ENCODE measurements at regions not wholly inside any gene's neighbourhood (a gene's known extent, or its start where the extent isn't known, plus 50 kb on each side); places are given as distances from the start of the nearest gene placed in this dataset.

- no peak overlapping the region for H3K27ac Mint-ChIP-seq
- 83% methylated on average over 1 of the region's 1 CpG for whole genome bisulfite sequencing (ENCODE audit: insufficient coverage)
- DNase-seq (no peak), ATAC-seq (replicated peaks in 1 of 4) (no peak)
- H3K27ac ChIP-seq (ENCODE audit: low read length): no peak overlapping the region
- CTCF ChIA-PET: no interaction called here
- H3K9me3 Mint-ChIP-seq: peaks cover 0 to 8% (median 0%) of the 10 kb centered on the region in 3 donors
- no peaks in the 10 kb centered on the region for H3K36me3 ChIP-seq (ENCODE audit: control insufficient read depth in 2 of 2, extremely low read depth in 1 of 2, insufficient read depth in 1 of 2, low read length in 1 of 2)
- POLR2A ChIA-PET: no interaction called here
- no peak overlapping the region for H3K4me3 Mint-ChIP-seq
- peaks cover 0 to 9% of the 10 kb centered on the region in 2 donors for H3K27me3 Mint-ChIP-seq
- no peaks in the 10 kb centered on the region for H3K4me1 Mint-ChIP-seq
- H3K4me1 ChIP-seq (ENCODE audit: control insufficient read depth in 1 of 2, extremely low read depth in 1 of 2, insufficient read depth in 2 of 2, low read length in 2 of 2): no peaks in the 10 kb centered on the region
- H3K4me3 ChIP-seq (ENCODE audit: control insufficient read depth in 1 of 2, extremely low read depth in 1 of 2, low read length in 1 of 2): no peak overlapping the region
- H3K9me3 ChIP-seq: no peaks in the 10 kb centered on the region
- no peaks in the 10 kb centered on the region for H3K36me3 Mint-ChIP-seq
- peaks cover 0 to 15% of the 10 kb centered on the region in 2 experiments for H3K27me3 ChIP-seq (replicated peaks in 1 of 2; ENCODE audit: control insufficient read depth in 2 of 2, extremely low read depth in 1 of 2, insufficient read depth in 2 of 2, low read length in 1 of 2)
Measured at GRCh38 chr19:29115181-29115580, 97.8 kb downstream of the UQCRFS1 start.

DNA sequence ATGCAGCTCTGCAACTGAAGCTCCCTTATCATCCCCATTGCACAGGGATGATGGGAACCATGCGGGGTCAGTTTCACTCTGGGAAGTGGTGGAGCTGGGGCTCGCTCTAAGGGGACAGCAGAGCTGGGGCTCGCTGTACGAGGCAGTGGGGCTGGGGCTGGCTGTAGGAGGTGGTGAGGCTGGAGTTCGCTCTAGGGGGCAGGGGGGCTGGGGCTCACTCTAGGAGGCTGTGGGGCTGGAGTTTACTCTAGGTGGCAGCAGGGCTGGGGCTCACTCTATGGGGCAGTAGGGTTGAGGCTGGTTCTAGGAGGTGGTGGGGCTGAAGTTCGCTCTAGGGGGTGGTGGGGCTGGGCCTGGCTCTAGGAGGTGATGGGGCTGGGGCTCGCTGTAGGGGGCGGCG lies 99.1 kb downstream of the UQCRFS1 start:
- ATAC-seq (replicated peaks in 1 of 4) (no peak), DNase-seq (no peak)
- no peaks in the 10 kb centered on the region for H3K36me3 ChIP-seq (ENCODE audit: control insufficient read depth in 2 of 2, extremely low read depth in 1 of 2, insufficient read depth in 1 of 2, low read length in 1 of 2)
- Mint-ChIP-seq H3K4me3 (no peak overlapping the region), H3K27ac (no peak overlapping the region), H3K36me3 (no peaks in the 10 kb centered on the region), H3K4me1 (no peaks in the 10 kb centered on the region), H3K9me3 (peaks cover 0 to 5% (median 0%) of the 10 kb centered on the region in 3 donors), H3K27me3 (peaks cover 0 to 5% of the 10 kb centered on the region in 2 donors)
- no peak overlapping the region for H3K4me3 ChIP-seq (ENCODE audit: control insufficient read depth in 1 of 2, extremely low read depth in 1 of 2, low read length in 1 of 2)
- WGBS (ENCODE audit: insufficient coverage): 90% methylated on average over 4 of the region's 9 CpGs
- POLR2A ChIA-PET: no interaction called here
- no peaks in the 10 kb centered on the region for H3K4me1 ChIP-seq (ENCODE audit: control insufficient read depth in 1 of 2, extremely low read depth in 1 of 2, insufficient read depth in 2 of 2, low read length in 2 of 2)
- peaks cover 0 to 10% of the 10 kb centered on the region in 2 experiments for H3K27me3 ChIP-seq (replicated peaks in 1 of 2; ENCODE audit: control insufficient read depth in 2 of 2, extremely low read depth in 1 of 2, insufficient read depth in 2 of 2, low read length in 1 of 2)
- CTCF ChIA-PET: no interaction called here
- H3K9me3 ChIP-seq: no peaks in the 10 kb centered on the region
- H3K27ac ChIP-seq (ENCODE audit: low read length): no peak overlapping the region

- Mint-ChIP-seq H3K4me3 (no peak overlapping the region), H3K27ac (no peak overlapping the region), H3K27me3 (peaks cover 0 to under 1% of the 10 kb centered on the region in 2 donors), H3K36me3 (no peaks in the 10 kb centered on the region), H3K9me3 (no peaks in the 10 kb centered on the region), H3K4me1 (no peaks in the 10 kb centered on the region)
- DNase-seq: no peak
- no peak for ATAC-seq (replicated peaks in 1 of 4)
- H3K9me3 ChIP-seq: no peaks in the 10 kb centered on the region
- WGBS (ENCODE audit: insufficient coverage): 94% methylated on average over 1 of the region's 6 CpGs
- H3K4me3 ChIP-seq (ENCODE audit: control insufficient read depth in 1 of 2, extremely low read depth in 1 of 2, low read length in 1 of 2): no peak overlapping the region
- CTCF ChIA-PET: no interaction called here
- H3K27me3 ChIP-seq (replicated peaks in 1 of 2; ENCODE audit: control insufficient read depth in 2 of 2, extremely low read depth in 1 of 2, insufficient read depth in 2 of 2, low read length in 1 of 2): peaks cover 0 to 10% of the 10 kb centered on the region in 2 experiments
- no peaks in the 10 kb centered on the region for H3K36me3 ChIP-seq (ENCODE audit: control insufficient read depth in 2 of 2, extremely low read depth in 1 of 2, insufficient read depth in 1 of 2, low read length in 1 of 2)
- H3K27ac ChIP-seq (ENCODE audit: low read length): no peak overlapping the region
- no peaks in the 10 kb centered on the region for H3K4me1 ChIP-seq (ENCODE audit: control insufficient read depth in 1 of 2, extremely low read depth in 1 of 2, insufficient read depth in 2 of 2, low read length in 2 of 2)
- POLR2A ChIA-PET: no interaction called here
Measured at GRCh38 chr19:29111576-29111975, 101.4 kb downstream of the UQCRFS1 start.

DNA sequence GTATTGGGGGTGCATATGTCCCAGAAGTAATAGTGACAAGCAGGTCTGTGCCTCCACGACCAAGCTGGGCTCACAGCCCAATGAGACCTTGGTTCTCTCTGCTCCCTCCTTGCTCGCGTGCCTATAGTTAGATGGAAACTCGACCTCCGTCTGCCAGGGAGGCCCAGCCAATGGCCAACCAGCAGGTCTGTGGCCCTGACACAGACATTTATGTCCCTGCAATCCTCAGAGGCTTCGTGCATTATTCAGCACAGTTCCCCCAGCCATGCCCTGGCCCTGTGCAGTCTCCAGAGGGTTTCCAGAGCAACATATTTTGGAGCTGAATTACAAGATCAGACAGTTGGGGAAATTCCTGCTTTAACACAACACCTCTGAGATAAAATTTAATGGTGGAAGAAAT lies 105.1 kb downstream of the UQCRFS1 start:
- Histone ChIP-seq H3K27me3 (replicated peaks in 1 of 2; ENCODE audit: control insufficient read depth in 2 of 2, extremely low read depth in 1 of 2, insufficient read depth in 2 of 2, low read length in 1 of 2) (peaks cover 0 to 9% of the 10 kb centered on the region in 2 experiments), H3K9me3 (no peaks in the 10 kb centered on the region), H3K4me1 (ENCODE audit: control insufficient read depth in 1 of 2, extremely low read depth in 1 of 2, insufficient read depth in 2 of 2, low read length in 2 of 2) (no peaks in the 10 kb centered on the region), H3K4me3 (ENCODE audit: control insufficient read depth in 1 of 2, extremely low read depth in 1 of 2, low read length in 1 of 2) (no peak overlapping the region), H3K36me3 (ENCODE audit: control insufficient read depth in 2 of 2, extremely low read depth in 1 of 2, insufficient read depth in 1 of 2, low read length in 1 of 2) (no peaks in the 10 kb centered on the region), H3K27ac (ENCODE audit: low read length) (no peak overlapping the region)
- H3K9me3 Mint-ChIP-seq: peaks cover 0 to 5% (median 0%) of the 10 kb centered on the region in 3 donors
- WGBS (ENCODE audit: insufficient coverage): 55% methylated on average over 6 of the region's 6 CpGs
- ATAC-seq (replicated peaks in 1 of 4) (no peak), DNase-seq (no peak)
- CTCF ChIA-PET: no interaction called here
- POLR2A ChIA-PET: no interaction called here
- no peaks in the 10 kb centered on the region for H3K4me1 Mint-ChIP-seq
- H3K27me3 Mint-ChIP-seq: no peaks in the 10 kb centered on the region
- no peaks in the 10 kb centered on the region for H3K36me3 Mint-ChIP-seq
- H3K27ac Mint-ChIP-seq: no peak overlapping the region
- no peak overlapping the region for H3K4me3 Mint-ChIP-seq

- no peak overlapping the region for H3K27ac Mint-ChIP-seq
- Histone ChIP-seq H3K27ac (ENCODE audit: low read length) (no peak overlapping the region), H3K27me3 (replicated peaks in 1 of 2; ENCODE audit: control insufficient read depth in 2 of 2, extremely low read depth in 1 of 2, insufficient read depth in 2 of 2, low read length in 1 of 2) (peaks cover 0 to 7% of the 10 kb centered on the region in 2 experiments), H3K9me3 (no peaks in the 10 kb centered on the region), H3K36me3 (ENCODE audit: control insufficient read depth in 2 of 2, extremely low read depth in 1 of 2, insufficient read depth in 1 of 2, low read length in 1 of 2) (no peaks in the 10 kb centered on the region), H3K4me3 (ENCODE audit: control insufficient read depth in 1 of 2, extremely low read depth in 1 of 2, low read length in 1 of 2) (no peak overlapping the region), H3K4me1 (ENCODE audit: control insufficient read depth in 1 of 2, extremely low read depth in 1 of 2, insufficient read depth in 2 of 2, low read length in 2 of 2) (no peaks in the 10 kb centered on the region)
- no peaks in the 10 kb centered on the region for H3K4me1 Mint-ChIP-seq
- POLR2A ChIA-PET: no interaction called here
- DNase-seq: no peak
- H3K36me3 Mint-ChIP-seq: no peaks in the 10 kb centered on the region
- CTCF ChIA-PET: interaction anchor here in 1 of 2 donors (0.6 kb wide), 1 partner anchor 757 kb away, joined by 4 read pairs; no protein-coding TSS in a partner anchor
- H3K9me3 Mint-ChIP-seq: peaks cover 0 to 9% (median 3%) of the 10 kb centered on the region in 3 donors
- no peak overlapping the region for H3K4me3 Mint-ChIP-seq
- H3K27me3 Mint-ChIP-seq: no peaks in the 10 kb centered on the region
- no peak for ATAC-seq (replicated peaks in 1 of 4)
- 70% methylated on average over 6 of the region's 7 CpGs for WGBS (ENCODE audit: insufficient coverage)
Measured at GRCh38 chr19:29106346-29106885, 106.5 kb downstream of the UQCRFS1 start.

- H3K4me1 Mint-ChIP-seq: no peaks in the 10 kb centered on the region
- peaks cover 0 to 7% of the 10 kb centered on the region in 2 experiments for H3K27me3 ChIP-seq (replicated peaks in 1 of 2; ENCODE audit: control insufficient read depth in 2 of 2, extremely low read depth in 1 of 2, insufficient read depth in 2 of 2, low read length in 1 of 2)
- no peaks in the 10 kb centered on the region for H3K36me3 ChIP-seq (ENCODE audit: control insufficient read depth in 2 of 2, extremely low read depth in 1 of 2, insufficient read depth in 1 of 2, low read length in 1 of 2)
- CTCF ChIA-PET: interaction anchor here in 1 of 2 donors (0.6 kb wide), 1 partner anchor 756 kb away, joined by 4 read pairs; no protein-coding TSS in a partner anchor
- H3K27ac ChIP-seq (ENCODE audit: low read length): no peak overlapping the region
- DNase-seq (no peak), ATAC-seq (replicated peaks in 1 of 4) (no peak)
- no peak overlapping the region for H3K4me3 ChIP-seq (ENCODE audit: control insufficient read depth in 1 of 2, extremely low read depth in 1 of 2, low read length in 1 of 2)
- POLR2A ChIA-PET: no interaction called here
- no peak overlapping the region for H3K27ac Mint-ChIP-seq
- H3K9me3 ChIP-seq: no peaks in the 10 kb centered on the region
- no peaks in the 10 kb centered on the region for H3K4me1 ChIP-seq (ENCODE audit: control insufficient read depth in 1 of 2, extremely low read depth in 1 of 2, insufficient read depth in 2 of 2, low read length in 2 of 2)
- no peaks in the 10 kb centered on the region for H3K27me3 Mint-ChIP-seq
- no peak overlapping the region for H3K4me3 Mint-ChIP-seq
- 68% methylated on average over 3 of the region's 11 CpGs for WGBS (ENCODE audit: insufficient coverage)
- H3K9me3 Mint-ChIP-seq: peaks cover 0 to 10% (median 3%) of the 10 kb centered on the region in 3 donors
- H3K36me3 Mint-ChIP-seq: no peaks in the 10 kb centered on the region
Measured at GRCh38 chr19:29105629-29106292, 107.2 kb downstream of the UQCRFS1 start.
